GM20431 (cell line): ENCODE measurements at regions not wholly inside any gene's neighbourhood (a gene's known extent, or its start where the extent isn't known, plus 50 kb on each side); places are given as distances from the start of the nearest gene placed in this dataset.

Source experiments
- in situ Hi-C: fragments of 300-500 bp; cut with MseI, MboI; formaldehyde crosslinking; loops from one replicate; pipeline ENCODE4 v1.15.0; 2020; ENCODE audit warnings: low sequenced_read_pairs; ENCODE audit not compliant: unreplicated experiment

- in situ Hi-C loops: no loop called here
Measured at GRCh38 chr2:152825834-152826233, 107.4 kb downstream of the ARL6IP6 start.

GRCh38 chr2:152823905-152824304, 105.5 kb downstream of the ARL6IP6 start:
- in situ Hi-C loops: no loop called here

GRCh38 chr2:152822676-152823075, 104.3 kb downstream of the ARL6IP6 start:
- in situ Hi-C loops: no loop called here

GRCh38 chr2:152820048-152820447, 101.6 kb downstream of the ARL6IP6 start:
- in situ Hi-C loops: no loop called here

GRCh38 chr2:152815634-152816257, 97.3 kb downstream of the ARL6IP6 start:
- in situ Hi-C loops: no loop called here

- in situ Hi-C loops: no loop called here
Measured at GRCh38 chr2:152814475-152815030, 96.1 kb downstream of the ARL6IP6 start.

- in situ Hi-C loops: no loop called here
Measured at GRCh38 chr2:152813351-152813750, 94.9 kb downstream of the ARL6IP6 start.
